Activated T-helper 9 cell treated with anti-CD3 and anti-CD28 coated beads, Interleukin-2, amount 50 U/mL, for 16 hours (primary cell): ENCODE measurements at regions not wholly inside any gene's neighbourhood (a gene's known extent, or its start where the extent isn't known, plus 50 kb on each side); places are given as distances from the start of the nearest gene placed in this dataset.

ENCODE experiments used
- DNase-seq: peaks from one replicate; pipeline ENCODE4 v3.0.0-alpha.2; 2020; ENCODE audit warnings: low read depth

GRCh38 chr7:155216475-155217272, 81.0 kb upstream of the INSIG1 start:
- no peak for DNase-seq

DNA sequence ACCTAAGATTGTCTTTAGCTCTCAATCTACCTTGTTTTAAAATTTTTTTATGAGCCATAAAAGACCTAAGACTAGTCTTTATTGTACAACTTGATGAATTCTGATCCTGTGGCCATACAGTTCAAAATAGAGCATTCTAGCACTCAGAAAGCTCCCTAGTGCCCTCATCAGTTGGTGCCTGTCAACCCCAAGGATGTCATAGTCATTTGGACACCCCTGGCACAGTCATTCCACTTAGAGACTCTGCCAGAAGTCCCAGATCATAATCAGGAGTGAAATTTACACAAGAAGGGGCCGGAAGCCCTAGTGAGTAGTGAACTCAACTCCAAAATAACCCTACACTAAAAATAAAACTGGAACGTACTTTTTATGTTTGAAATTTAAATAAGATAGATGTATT, 80.0 kb upstream of the INSIG1 start:
- no peak for DNase-seq

GRCh38 chr7:155218276-155219153, 79.2 kb upstream of the INSIG1 start:
- no peak for DNase-seq

GRCh38 chr7:155219154-155219531, 78.5 kb upstream of the INSIG1 start:
- DNase-seq, result no peak

- no peak for DNase-seq
Measured at GRCh38 chr7:155219947-155220769, 77.5 kb upstream of the INSIG1 start.

DNA sequence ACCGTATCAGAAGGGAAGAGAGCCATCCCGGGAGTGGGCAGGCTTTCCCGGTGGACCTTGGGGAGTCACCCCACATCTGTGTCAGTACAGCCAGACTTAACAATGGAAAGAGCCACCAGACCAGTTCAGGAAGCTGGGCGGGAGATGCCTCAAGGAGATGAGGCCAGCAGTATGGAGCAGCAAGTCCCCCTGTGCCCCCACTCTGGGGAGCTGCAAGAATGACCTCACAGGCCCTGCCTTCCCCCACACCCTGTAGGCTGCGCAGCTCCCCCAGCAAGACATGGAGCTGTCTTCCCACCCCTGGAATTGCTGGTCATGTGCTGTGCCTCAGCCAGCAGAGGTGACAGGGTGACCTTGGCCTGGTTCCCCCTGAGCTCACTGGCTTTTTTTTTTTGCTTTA, 76.8 kb upstream of the INSIG1 start:
- DNase-seq, result no peak

GRCh38 chr7:155221547-155221946, 76.1 kb upstream of the INSIG1 start:
- no peak for DNase-seq

DNA sequence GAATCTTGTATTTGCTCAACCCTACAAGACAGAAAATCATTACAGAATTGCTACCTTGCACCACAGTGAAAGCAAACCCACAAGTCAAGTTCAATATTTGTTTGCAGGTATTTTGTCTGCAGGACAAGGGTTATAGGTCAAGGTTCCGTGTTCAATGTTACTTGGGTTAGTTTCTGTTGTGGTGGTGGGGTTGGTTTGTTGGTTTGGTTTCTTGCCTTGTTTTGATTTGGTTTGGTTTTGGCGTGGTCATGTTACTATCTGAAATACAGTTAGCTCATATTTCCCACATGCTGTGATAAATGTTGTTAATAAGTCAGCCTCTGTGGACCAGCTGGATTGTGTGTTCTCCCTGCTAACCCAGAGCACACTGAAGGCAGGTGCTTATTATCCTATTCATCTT, 75.6 kb upstream of the INSIG1 start:
- DNase-seq, result no peak

- no peak for DNase-seq
Measured at GRCh38 chr7:155222573-155222972, 75.1 kb upstream of the INSIG1 start.

DNA sequence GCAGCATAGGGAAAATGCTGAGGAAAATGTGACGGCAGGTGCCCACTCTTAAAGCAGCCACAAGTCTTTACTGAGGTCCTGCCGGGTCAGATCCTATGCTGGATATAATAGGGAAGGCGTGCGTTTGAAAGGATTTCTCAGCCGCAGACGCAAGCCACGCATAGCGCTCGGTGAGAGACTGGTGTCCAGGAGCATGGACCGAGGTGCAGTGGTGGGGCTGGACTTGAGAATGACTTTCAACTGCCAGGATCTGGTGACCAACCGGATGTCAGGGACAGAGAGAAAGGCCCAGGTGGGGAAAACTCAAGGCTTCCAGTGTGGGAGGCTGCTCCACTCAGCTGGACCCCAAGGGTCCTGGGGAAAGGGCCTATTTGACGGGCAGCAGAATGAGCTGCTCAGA, 74.7 kb upstream of the INSIG1 start:
- no peak for DNase-seq

- DNase-seq, result no peak
Measured at GRCh38 chr7:155223503-155223902, 74.2 kb upstream of the INSIG1 start.

DNA sequence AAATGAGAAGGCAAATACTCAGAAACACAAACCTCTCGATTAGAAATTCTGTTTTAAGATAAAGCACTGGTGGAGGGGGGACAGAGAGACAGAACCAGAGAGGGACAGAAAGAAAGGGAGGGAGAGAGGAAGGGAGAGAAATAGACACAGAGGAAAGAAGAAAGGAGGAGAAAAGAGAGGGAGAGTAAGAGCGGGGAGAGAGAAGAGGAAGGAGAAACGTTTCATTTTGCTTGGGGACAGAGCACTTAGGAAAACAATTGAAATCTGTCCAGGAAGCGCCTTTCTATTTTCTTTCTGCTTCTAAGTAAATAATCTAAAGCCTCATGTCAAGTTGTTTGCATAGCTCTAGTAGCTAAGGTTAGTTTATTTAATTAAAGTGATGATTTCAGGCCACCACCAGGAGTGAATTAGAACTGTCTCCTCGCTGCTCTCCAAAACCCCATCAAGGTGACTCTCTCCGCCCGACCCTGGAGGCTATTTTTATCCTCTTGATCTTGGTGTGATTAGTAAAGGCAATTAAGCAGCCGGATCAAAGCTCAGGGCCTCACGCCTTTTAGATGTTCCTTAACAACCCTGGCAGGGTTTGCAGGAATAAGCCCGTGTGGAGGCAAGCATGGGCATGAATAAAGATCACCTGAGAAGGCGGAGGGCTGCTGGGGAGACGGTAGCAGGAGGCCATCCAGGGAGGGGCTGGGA, 73.4 kb upstream of the INSIG1 start:
- DNase-seq, result no peak

- no peak for DNase-seq
Measured at GRCh38 chr7:155225095-155225494, 72.6 kb upstream of the INSIG1 start.

DNA sequence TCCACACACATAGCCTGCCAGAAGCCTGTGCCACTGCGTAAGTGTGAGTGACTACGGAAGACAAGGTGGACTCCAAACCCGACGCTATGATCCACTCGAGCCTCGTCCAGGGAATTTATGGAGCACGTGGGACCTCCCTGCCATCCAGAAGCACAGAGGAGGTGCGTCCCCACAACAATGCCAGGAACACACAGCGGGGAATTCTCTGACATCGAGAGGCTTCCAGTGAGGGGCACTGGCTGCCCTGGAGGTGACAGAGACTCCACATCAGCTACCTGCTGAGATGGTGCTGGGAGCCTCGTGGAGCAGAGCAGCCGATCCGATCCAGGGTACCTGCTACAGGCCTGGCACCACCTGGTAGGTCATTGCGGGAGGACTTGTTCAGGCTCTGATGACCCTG, 72.2 kb upstream of the INSIG1 start:
- DNase-seq, result no peak

DNA sequence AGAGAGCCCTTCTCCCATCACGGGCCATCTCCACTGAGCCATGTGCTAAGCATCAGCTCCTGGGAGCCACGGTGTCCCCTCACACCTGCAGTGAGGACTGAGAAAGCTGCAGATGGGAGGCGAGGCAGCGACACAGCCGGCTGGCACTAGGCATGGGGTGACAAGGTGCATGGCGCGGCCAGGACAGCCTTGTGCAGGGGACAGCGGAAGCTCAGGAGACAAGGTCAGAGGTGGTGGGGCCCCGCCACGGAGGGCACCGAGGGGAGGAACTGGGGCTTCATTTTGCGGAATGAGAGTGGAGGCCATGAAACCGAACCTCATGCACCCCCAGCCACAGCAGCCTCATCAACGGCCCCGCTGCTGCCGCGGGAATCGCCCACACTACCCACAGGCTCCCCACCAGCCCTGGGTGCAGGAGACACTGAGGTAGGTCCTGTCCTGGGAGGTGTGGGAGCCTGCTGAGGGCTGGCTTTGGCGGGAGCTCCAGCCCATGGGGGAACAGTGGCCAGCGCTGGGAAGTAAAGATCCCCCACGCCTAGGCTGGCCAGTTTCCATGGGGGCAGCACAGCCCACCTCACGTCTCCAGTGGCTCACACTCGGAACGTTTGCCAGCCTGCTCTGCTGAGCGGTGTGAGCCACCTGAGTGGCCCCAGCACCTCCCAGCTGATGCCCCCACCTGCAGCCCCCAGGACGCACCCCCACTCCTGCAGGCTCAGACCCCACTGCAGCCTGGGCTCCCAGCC, 71.2 kb upstream of the INSIG1 start:
- DNase-seq, result no peak

DNA sequence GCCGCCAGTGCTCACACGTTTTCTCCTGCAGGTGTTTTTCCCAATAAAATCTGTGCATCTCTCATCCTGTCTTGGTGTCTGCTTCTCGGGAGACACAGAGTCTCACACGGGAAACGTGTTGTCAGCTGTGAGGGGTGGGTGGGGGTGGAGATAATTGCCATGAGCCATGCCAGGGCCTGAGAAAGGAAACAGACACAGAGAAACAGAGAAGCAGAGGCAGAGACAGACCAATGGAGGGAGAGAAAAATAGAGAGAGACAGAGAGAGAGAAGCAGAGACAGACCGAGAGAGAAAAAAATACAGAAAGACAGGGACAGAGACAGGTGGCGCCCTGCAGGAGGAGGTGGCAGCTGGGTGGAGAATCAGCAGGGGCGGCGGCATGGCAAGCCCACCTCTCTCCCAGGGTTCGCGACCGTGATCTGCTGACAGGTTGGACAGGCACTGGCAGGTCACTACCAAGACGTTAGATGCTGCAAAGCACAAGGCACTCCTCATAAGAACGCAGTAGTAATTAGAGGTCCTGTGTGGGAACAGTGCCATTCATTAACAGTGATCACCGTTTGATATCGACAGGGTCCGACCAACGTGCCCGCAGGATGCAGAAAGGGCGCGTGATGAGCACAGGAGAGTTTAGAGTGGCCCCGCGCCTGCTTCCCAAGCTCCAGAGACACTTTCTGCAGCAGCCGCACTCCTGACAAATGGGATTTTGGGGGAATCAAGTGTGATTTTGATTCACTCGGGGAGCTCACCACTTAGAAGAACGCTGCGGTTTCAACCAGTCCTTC, 70.5 kb upstream of the INSIG1 start:
- no peak for DNase-seq

GRCh38 chr7:155227788-155228458, 69.8 kb upstream of the INSIG1 start:
- no peak for DNase-seq

DNA sequence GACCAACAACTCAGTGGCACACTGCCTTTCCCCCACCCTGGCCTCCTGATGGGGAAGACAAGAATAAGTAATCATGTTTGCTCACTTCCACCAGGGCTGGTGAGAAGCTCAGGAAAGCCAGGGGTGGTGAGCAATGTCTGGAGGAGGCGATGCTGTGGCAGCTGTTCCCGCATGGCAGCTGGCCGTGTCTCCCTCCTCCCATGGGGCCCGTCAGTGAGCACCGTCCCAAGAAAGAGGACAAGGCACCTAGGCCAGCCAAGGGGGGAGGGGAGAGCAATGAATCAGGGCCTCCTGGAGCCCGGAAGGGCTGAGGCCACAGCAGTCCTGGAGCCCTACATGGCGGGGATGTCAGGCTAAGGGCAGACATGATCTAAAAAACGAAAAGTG, 69.2 kb upstream of the INSIG1 start:
- DNase-seq, result no peak

GRCh38 chr7:155228894-155229293, 68.8 kb upstream of the INSIG1 start:
- DNase-seq, result no peak
